Cerebellar cortex (tissue), 1 donor: ENCODE measurements at regions not wholly inside any gene's neighbourhood (a gene's known extent, or its start where the extent isn't known, plus 50 kb on each side); places are given as distances from the start of the nearest gene placed in this dataset.
"Not testable (repeated sequence)": the region's sequence is repeated elsewhere in the genome, so short reads cannot be mapped to it uniquely, and the experiment has no call there.

Source experiments
- DNase-seq: peaks from one replicate; pipeline ENCODE4 v3.0.0-alpha.2; 2015; ENCODE audit warnings: low spot score

DNA sequence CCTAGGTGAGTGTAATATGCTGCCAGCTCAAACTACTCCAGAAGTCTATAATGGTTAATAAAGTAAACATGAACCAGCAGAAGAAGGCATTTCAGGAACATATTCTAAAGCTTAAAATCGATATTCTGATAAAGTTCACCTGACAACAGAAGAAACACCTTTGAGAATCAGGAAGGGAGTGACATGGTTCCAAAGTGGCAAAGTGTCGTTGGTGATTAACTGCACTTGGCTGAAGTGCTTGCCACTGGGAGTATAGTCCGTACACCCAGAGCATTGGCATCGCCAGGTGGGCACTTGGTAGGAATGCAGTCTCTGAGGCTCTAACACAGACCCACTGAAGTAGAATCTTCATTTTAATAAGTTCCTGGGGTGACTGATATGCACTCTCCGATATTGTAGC is 76.0 kb upstream of the H2AZ1 start:
- DNase-seq = no peak

DNA sequence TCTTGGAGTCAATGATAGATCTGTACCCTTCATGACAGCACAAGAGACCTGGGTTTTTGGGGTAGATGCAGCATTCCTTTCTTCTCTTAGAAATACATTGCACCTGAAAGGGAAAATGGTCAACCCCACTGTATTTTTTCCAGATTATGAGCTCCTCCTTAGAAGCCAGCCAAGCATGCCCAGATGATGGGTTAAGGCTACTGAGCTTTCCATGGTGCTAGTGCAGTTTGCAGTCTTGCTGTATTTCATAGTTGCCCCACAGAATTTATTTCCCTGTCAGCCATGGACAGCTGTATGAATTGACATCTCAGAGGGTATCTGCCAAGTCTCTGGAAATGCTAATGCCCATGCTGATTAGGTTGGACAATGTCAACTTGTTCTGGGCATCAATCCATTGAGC is 73.7 kb upstream of the H2AZ1 start:
- no peak for DNase-seq

DNA sequence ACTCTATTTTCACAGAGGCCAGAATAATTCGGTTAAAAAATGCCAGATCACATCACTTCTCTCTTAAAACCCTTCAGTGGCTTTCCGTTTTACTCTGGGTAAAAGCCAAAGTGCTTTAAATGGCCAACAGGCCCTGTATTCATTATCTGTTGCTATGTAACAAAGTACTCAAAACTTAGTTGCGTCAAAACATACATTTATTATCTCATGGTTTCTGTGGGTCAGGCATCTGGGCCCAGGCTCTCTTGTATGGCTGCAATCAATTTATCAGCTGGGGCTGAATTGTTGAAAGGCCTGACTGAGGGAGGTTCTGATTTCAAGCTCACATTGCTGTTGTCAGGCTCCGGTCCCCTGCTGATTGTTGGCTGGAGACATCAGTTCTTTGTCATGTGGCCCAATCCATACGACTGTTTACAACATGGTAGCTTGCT is 72.7 kb upstream of the H2AZ1 start:
- DNase-seq = no peak

DNA sequence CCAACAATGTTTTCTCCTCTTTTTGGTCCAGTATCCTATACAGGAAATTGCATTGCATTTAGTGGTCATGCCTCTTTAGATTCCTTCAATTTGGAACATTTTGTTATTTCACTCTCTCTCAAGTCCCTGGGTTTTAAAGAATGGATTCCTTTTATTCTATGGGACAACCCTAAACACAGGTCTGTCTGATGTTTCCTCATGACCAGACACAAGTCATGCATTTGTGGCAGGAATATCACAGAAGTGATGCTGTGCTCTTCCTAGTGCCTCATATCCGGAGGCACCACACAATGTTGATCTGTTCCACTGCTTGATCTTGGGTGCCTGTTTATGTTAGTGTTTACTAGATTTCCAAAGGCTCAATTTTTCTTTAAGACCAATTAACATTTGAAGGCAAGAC is 69.7 kb upstream of the H2AZ1 start:
- no peak for DNase-seq

DNA sequence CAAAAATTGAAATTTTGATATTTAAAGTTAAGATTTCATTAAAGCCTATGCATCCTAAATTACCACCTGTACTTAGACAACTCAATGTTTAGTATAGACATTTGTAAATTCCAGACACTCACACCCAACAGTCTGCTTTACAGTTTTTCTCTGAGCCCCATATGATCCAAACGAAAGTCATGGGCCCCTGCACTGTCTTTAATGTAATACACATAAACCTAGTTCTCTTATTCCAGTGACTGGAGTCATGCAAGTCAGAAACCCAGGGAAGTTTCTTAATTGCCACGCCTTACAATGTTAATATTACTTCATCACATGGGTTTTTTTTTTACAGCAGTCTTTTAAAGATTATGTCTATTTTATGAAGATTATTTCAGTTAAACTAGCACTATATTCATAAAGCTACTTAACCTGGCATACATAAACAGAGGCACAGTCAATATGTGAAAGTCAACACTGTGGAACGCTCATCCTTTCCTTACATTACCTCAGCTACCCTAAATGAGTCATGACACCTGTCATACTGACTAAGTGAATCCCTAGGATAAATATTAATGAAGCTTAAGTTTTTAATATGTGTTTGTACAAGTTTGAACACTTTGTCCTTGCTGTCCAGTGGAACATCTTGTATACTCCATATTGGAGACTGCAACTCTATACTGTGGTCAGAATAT is 67.7 kb upstream of the H2AZ1 start:
- no peak for DNase-seq

DNA sequence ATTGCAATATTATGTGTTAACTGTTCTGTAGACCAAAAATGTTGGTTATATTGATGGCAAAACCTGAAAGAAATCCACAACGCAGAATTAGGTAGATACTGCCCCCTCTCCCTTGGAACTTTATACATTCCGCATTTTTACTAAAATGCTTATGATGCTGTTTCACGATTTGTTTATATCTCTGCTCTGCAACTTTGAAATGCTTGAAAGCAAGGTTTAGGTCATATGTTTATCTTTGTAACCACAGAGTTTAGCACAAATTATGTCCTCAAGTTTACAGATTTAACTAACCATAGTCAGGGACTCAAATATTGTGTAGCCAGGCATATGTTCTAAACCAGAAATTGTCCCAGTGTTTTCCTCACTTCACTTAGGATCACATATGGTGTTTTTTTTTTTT is 66.1 kb upstream of the H2AZ1 start:
- no peak for DNase-seq

DNA sequence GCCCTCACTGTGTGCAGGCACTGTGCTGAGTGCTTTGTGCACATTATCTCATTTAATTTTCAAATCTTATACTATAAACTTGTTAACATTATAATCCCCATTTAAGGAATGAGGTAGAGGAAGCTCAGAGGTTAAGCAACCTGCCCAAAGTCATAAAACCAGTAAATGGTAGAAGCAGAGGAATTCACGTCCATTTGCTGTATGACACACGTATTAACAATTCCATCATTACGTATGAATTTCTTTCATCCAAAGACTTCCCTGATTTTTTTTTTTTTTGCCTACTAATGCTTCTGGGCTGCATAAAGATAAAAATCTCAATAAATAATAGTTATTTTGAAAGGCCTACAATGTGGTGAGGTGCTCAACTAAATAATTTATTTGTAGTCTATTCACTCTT is 64.5 kb upstream of the H2AZ1 start:
- no peak for DNase-seq

DNA sequence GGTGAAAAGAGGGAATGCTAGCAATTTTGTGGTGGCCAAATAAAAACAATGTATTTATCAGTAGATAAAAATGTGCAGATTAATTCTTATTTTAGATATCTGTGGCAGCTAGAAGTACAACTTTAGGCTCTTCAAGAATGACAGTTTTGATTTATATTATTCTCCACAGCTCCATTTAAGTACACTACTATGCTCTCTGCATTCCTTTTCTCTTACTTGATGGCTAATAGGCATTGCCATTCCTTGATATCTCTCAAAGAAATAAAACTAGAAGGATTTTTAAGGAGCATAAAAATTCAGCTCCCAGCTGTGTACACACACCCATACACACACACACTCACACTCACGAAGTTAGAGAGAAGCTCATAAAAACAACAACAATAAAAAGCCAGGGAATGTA is 59.4 kb upstream of the H2AZ1 start:
- no peak for DNase-seq

DNA sequence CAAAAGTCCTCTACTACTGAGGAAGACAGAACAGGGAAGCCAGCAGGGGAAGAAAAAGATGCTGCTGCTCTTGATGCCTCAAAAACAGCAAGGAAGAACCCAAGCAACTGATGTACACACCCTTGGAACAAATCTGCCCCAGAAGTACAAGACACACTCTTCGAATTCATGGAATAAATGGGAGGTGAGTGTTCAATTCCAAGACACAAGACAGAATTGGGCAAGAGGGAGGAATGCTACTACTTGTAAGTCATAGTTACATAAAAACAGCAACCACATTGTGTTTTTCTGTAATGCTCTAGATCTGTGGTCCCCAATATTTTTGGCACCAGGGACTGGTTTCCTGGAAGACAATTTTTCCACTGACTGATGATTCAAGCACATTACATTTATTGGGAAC is 58.0 kb upstream of the H2AZ1 start:
- no peak for DNase-seq

DNA sequence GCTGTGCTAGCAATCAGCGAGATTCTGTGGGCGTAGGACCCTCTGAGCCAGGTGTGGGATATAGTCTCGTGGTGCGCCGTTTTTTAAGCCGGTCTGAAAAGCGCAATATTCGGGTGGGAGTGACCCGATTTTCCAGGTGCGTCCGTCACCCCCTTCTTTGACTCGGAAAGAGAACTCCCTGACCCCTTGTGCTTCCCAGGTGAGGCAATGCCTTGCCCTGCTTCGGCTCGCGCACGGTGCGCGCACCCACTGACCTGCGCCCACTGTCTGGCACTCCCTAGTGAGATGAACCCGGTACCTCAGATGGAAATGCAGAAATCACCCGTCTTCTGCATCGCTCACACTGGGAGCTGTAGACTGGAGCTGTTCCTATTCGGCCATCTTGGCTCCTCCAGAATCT is 56.1 kb upstream of the H2AZ1 start:
- DNase-seq = not testable (repeated sequence)
